HepG2 (cell line): ENCODE measurements at regions not wholly inside any gene's neighbourhood (a gene's known extent, or its start where the extent isn't known, plus 50 kb on each side); places are given as distances from the start of the nearest gene placed in this dataset.

Source experiments
- ATAC-seq: fragments of 200-7000 bp; cut with Tn5 transposase; 3 replicates; pipeline ENCODE4 v1.9.1; 2020; ENCODE audit warnings: mild to moderate bottlenecking, moderate library complexity
- BruUV-seq: library from RNA; stranded (reverse); fragments of 400-500 nt; replicated peaks from 2 replicates; lab custom pipeline; 2021; lab: Mats Ljungman, UMichigan
- CTCF ChIA-PET: fragments of 300-600 bp; formaldehyde crosslinking; extraction: SDS; loops from one replicate; lab custom pipeline; 2021; ENCODE audit warnings: low total read pairs, inconsistent platforms, low intra/inter-chr PET ratio; lab: Yijun Ruan, JAX
- POLR2A ChIA-PET: fragments of 350-600 bp; sonication (Branson Sonifier 250); formaldehyde crosslinking; loops from one replicate; lab custom pipeline; 2020; ENCODE audit warnings: antibody characterized with exemption, inconsistent platforms; lab: Yijun Ruan, JAX
- DNase-seq: peaks from one replicate; pipeline ENCODE4 v3.0.0-alpha.2; 2015; ENCODE audit warnings: low spot score
- FAIRE-seq: peaks from 3 replicates; lab custom pipeline; 2011; peaks lifted over from hg19 to GRCh38; lab: Jason Lieb, UNC
- H2AFZ ChIP-seq: one replicate; pipeline ENCODE4 v1.6.1; 2011; ENCODE audit warnings: low read length, inconsistent platforms
- H3K27ac ChIP-seq: fragments of 300-600 bp; 3 replicates; pipeline ENCODE4 v1.8.0; 2011; ENCODE audit warnings: mixed run types, mild to moderate bottlenecking, mixed read lengths, low read length, inconsistent platforms; ENCODE audit not compliant: insufficient read depth; ENCODE audit errors: extremely low read length
- H3K27me3 ChIP-seq, 2 experiments: fragments of 200-600 bp in 1 of 2; 2 replicates in 1 of 2; 3 replicates in 1 of 2; pipeline versions ENCODE4 v1.6.0 to v1.8.0; 2011; ENCODE audit warnings: low read length in 2 of 2, mild to moderate bottlenecking in 2 of 2, moderate library complexity in 2 of 2, inconsistent platforms in 1 of 2; ENCODE audit not compliant: insufficient read depth in 2 of 2, control insufficient read depth in 1 of 2
- H3K36me3 ChIP-seq, 2 experiments: fragments of 200-600 bp in 1 of 2; replicated peaks in 1 of 2; 2 replicates in 1 of 2; 3 replicates in 1 of 2; pipeline versions ENCODE4 v1.5.1 to v1.8.0; 2011; ENCODE audit warnings: low read length in 2 of 2, inconsistent platforms in 1 of 2; ENCODE audit not compliant: insufficient read depth in 2 of 2, control insufficient read depth in 1 of 2
- H3K4me1 ChIP-seq: 2 replicates; pipeline ENCODE4 v1.5.1; 2012; ENCODE audit warnings: low read length, inconsistent platforms; ENCODE audit not compliant: insufficient read depth
- H3K4me2 ChIP-seq: 2 replicates; pipeline ENCODE4 v1.6.0; 2011; ENCODE audit warnings: low read depth, low read length, inconsistent platforms
- H3K4me3 ChIP-seq, 3 experiments: fragments of 200-600 bp in 1 of 3; sonication (generic), shearing (Covaris generic) in 1 of 3; replicated peaks in 1 of 3; 2 replicates each; pipeline ENCODE4 v1.5.1; 2011 to 2016; ENCODE audit warnings: low read length in 3 of 3, inconsistent platforms in 2 of 3, low read depth in 2 of 3, mild to moderate bottlenecking in 2 of 3, control low read depth in 1 of 3, mixed read lengths in 1 of 3; ENCODE audit not compliant: insufficient read depth in 1 of 3
- H3K79me2 ChIP-seq: one replicate; pipeline ENCODE4 v1.6.1; 2011; ENCODE audit warnings: low read length, inconsistent platforms; ENCODE audit not compliant: insufficient read depth
- H3K9ac ChIP-seq: 2 replicates; pipeline ENCODE4 v1.6.0; 2011; ENCODE audit warnings: mild to moderate bottlenecking, low read depth, low read length, inconsistent platforms; ENCODE audit not compliant: insufficient read depth
- H3K9me3 ChIP-seq: 2 replicates; pipeline ENCODE4 v1.5.1; 2012; ENCODE audit warnings: mild to moderate bottlenecking, low read length
- H4K20me1 ChIP-seq: 2 replicates; pipeline ENCODE4 v1.6.0; 2011; ENCODE audit warnings: inconsistent platforms, mild to moderate bottlenecking, low read length, moderate library complexity; ENCODE audit not compliant: insufficient read depth
- ATF2 ChIP-seq: sonication (generic); formaldehyde crosslinking; IDR thresholded peaks from 2 replicates; pipeline ENCODE4 v1.4.0; 2020; ENCODE audit warnings: missing genetic modification reagents
- BCLAF1 ChIP-seq: fragments of 450-650 bp; IDR thresholded peaks from 2 replicates; pipeline ENCODE4 v1.6.1; 2017; ENCODE audit warnings: mild to moderate bottlenecking
- ETV5 ChIP-seq: IDR thresholded peaks from 2 replicates; pipeline ENCODE4 v1.6.1; 2018; ENCODE audit warnings: missing biosample characterization, missing genetic modification reagents, inconsistent platforms, borderline replicate concordance
- FOXJ3 ChIP-seq: sonication (generic); formaldehyde crosslinking; IDR thresholded peaks from 2 replicates; pipeline ENCODE4 v1.4.0; 2020; ENCODE audit warnings: missing genetic modification reagents, mild to moderate bottlenecking, borderline replicate concordance
- FOXP4 ChIP-seq: sonication (generic); formaldehyde crosslinking; IDR thresholded peaks from 2 replicates; pipeline ENCODE4 v1.4.0; 2020; ENCODE audit warnings: missing genetic modification reagents
- GTF3A ChIP-seq: sonication (generic); formaldehyde crosslinking; conservative IDR thresholded peaks from 2 replicates; pipeline ENCODE4 v1.4.0; 2020; ENCODE audit warnings: mild to moderate bottlenecking, missing genetic modification reagents
- ISL2 ChIP-seq: sonication (generic); formaldehyde crosslinking; IDR thresholded peaks from 2 replicates; pipeline ENCODE4 v1.5.0; 2020; ENCODE audit warnings: missing genetic modification reagents
- ZBTB20 ChIP-seq: sonication (generic); formaldehyde crosslinking; IDR thresholded peaks from 2 replicates; pipeline ENCODE4 v1.8.1; 2023; ENCODE audit warnings: missing genetic modification reagents, low read depth, mild to moderate bottlenecking, borderline replicate concordance
- ZFP37 ChIP-seq: sonication (generic); formaldehyde crosslinking; IDR thresholded peaks from 2 replicates; pipeline ENCODE4 v1.4.0; 2020; ENCODE audit warnings: missing genetic modification reagents, borderline replicate concordance
- ZNF678 ChIP-seq: sonication (generic); formaldehyde crosslinking; IDR thresholded peaks from 2 replicates; pipeline ENCODE4 v1.4.0; 2020; ENCODE audit warnings: mild to moderate bottlenecking, missing genetic modification reagents
- ZNF720 ChIP-seq: sonication (generic); formaldehyde crosslinking; IDR thresholded peaks from 2 replicates; pipeline ENCODE4 v1.4.0; 2020; ENCODE audit warnings: missing genetic modification reagents
- ZNF724P ChIP-seq: sonication (generic); formaldehyde crosslinking; IDR thresholded peaks from 2 replicates; pipeline ENCODE4 v1.8.0; 2022; ENCODE audit warnings: missing genetic modification reagents, borderline replicate concordance
- WGBS: methylation state at CpG from one replicate; pipeline ENCODE4 v1.1.6; 2017; ENCODE audit warnings: low lambda C conversion rate; 5-methylcytosine and 5-hydroxymethylcytosine counted together
- in situ Hi-C: cut with HindIII; loops from 2 replicates; pipeline ENCODE4 v1.10.0; 2017; ENCODE audit warnings: low pct_unique_long_range_greater_than_20kb; ENCODE audit not compliant: extremely low pct_ligation_motif_present
- intact Hi-C: fragments of 100-400 bp; cut with micrococcal nuclease; formaldehyde crosslinking; loops from one replicate; pipeline ENCODE4 v1.10.0; 2022; ENCODE audit not compliant: unreplicated experiment
- TF ChIP-seq, protein P1 (sequence below): sonication (generic); formaldehyde crosslinking; IDR thresholded peaks from 2 replicates; pipeline ENCODE4 v1.4.0; 2020; ENCODE audit warnings: mild to moderate bottlenecking, missing genetic modification reagents, borderline replicate concordance

DNA sequence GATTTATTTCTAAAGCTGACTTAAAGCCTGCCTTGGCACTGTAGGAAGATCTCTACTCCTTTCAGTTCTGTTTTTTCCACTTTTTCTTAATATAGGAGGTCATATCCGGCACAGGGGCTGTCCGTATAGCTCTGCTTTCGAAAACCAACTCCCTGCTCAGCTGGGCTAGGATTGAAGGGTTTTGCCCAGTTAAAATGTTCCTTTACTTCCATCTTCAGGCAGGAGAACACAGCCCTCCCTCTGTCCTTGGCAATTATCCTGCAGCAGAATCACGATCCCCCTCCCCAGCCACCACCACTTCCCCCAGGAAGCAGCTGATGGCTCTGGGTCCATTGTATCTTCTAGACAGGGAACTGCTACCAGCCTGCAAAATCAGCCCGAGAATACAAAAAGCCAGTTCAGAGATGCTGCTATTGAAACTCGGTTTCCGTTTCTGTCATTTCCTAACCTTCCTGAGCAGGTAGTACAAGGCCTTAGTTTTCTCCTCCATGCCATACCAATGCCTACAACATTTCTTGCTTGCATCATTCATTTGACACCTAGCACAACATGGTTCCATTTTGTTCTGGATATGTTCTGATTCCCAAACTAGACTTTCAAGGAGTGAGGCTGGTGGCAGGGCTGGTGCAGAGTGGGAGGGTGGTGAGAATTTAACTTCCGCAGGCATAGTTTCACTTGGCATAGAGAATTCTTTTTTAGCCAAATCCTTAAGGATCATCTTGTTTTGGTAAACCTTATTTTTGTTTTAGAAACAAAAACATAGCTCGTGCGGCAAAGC, 53.9 kb downstream of the FAM50B start:
- H3K4me3 ChIP-seq, result no peak overlapping the region
- H3K79me2 ChIP-seq, result no peaks in the 10 kb centered on the region
- no TSS peak for BruUV-seq
- no peaks in the 10 kb centered on the region for H3K27me3 ChIP-seq
- no peak overlapping the region for H3K9ac ChIP-seq
- H3K27ac ChIP-seq, result no peak overlapping the region
- 98% methylated on average over 10 of the region's 10 CpGs for WGBS
- in situ Hi-C loops (no loop called here), intact Hi-C loops (no loop called here)
- FAIRE-seq, result no peak
- no peaks in the 10 kb centered on the region for H4K20me1 ChIP-seq
- no peaks in the 10 kb centered on the region for H3K36me3 ChIP-seq
- peaks cover 56% of the 10 kb centered on the region for H3K4me1 ChIP-seq
- no peak overlapping the region for H2AFZ ChIP-seq
- ChIA-PET CTCF (no interaction called here), POLR2A (interaction anchor here (1.3 to 4.3 kb wide), 2 partner anchors 9 to 62 kb away, joined by 3 to 37 read pairs; no protein-coding TSS in a partner anchor)
- no peaks in the 10 kb centered on the region for H3K9me3 ChIP-seq
- ATAC-seq, result no peak
- no peak overlapping the region for H3K4me2 ChIP-seq
- no peak for DNase-seq
- TF ChIP-seq ATF2 (CRISPR knock-in tag), result no peak
- no peak for TF ChIP-seq FOXP4
- no peak for TF ChIP-seq FOXJ3 (CRISPR knock-in tag)
- no peak for TF ChIP-seq ISL2 (CRISPR knock-in tag)
- no peak for TF ChIP-seq ZNF678 (CRISPR knock-in tag)
- no peak for TF ChIP-seq ZFP37
- no peak for TF ChIP-seq ZNF724P (CRISPR knock-in tag)
- TF ChIP-seq BCLAF1, result no peak
- no peak for TF ChIP-seq ETV5
- TF ChIP-seq, protein P1, sequence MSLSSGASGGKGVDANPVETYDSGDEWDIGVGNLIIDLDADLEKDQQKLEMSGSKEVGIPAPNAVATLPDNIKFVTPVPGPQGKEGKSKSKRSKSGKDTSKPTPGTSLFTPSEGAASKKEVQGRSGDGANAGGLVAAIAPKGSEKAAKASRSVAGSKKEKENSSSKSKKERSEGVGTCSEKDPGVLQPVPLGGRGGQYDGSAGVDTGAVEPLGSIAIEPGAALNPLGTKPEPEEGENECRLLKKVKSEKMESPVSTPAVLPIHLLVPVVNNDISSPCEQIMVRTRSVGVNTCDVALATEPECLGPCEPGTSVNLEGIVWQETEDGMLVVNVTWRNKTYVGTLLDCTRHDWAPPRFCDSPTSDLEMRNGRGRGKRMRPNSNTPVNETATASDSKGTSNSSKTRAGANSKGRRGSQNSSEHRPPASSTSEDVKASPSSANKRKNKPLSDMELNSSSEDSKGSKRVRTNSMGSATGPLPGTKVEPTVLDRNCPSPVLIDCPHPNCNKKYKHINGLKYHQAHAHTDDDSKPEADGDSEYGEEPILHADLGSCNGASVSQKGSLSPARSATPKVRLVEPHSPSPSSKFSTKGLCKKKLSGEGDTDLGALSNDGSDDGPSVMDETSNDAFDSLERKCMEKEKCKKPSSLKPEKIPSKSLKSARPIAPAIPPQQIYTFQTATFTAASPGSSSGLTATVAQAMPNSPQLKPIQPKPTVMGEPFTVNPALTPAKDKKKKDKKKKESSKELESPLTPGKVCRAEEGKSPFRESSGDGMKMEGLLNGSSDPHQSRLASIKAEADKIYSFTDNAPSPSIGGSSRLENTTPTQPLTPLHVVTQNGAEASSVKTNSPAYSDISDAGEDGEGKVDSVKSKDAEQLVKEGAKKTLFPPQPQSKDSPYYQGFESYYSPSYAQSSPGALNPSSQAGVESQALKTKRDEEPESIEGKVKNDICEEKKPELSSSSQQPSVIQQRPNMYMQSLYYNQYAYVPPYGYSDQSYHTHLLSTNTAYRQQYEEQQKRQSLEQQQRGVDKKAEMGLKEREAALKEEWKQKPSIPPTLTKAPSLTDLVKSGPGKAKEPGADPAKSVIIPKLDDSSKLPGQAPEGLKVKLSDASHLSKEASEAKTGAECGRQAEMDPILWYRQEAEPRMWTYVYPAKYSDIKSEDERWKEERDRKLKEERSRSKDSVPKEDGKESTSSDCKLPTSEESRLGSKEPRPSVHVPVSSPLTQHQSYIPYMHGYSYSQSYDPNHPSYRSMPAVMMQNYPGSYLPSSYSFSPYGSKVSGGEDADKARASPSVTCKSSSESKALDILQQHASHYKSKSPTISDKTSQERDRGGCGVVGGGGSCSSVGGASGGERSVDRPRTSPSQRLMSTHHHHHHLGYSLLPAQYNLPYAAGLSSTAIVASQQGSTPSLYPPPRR (CRISPR knock-in tag), result no peak
- TF ChIP-seq GTF3A (CRISPR knock-in tag), result no peak
- no peak for TF ChIP-seq ZBTB20 (CRISPR knock-in tag)
- TF ChIP-seq ZNF720 (CRISPR knock-in tag), result no peak
